ENCODE measurements at regions not wholly inside any gene's neighbourhood (a gene's known extent, or its start where the extent isn't known, plus 50 kb on each side); places are given as distances from the start of the nearest gene placed in this dataset.

DNA sequence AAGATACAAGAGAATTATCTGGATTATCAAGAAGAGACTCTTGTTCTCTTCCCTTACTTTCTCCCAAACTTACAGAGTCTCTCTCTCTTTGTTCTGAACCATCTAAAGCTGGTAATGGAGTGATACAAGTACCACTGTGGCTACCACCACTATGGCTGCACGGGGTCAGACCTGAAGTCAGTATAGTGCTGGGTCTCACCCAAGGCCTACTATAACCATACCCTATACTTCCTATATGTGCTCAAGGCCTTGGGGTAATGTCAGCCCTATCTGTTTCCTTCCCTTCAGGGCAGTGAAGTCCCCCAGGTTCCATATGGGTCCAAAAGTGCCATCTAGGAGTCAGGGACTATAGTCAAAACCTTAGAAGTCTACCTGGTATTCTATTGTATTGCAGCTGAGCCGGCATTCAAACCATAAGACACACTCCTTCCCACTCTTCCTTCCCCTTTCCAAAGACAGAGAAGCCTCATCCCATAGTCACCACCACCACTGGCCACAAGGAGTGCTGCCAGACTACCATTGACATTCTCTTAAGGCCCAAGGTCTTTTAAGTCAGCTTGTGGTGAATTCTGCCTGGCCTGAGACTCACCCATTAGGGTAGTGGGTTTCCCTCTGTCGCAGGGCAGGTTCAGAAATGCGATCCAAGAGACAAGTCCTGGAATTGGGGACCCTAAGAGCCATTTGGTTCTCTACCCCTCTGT, 615.0 kb upstream of the NECTIN3 start:
- H3K4me3 Mint-ChIP-seq (ENCODE audit: low read depth): no peak overlapping the region
- no peaks in the 10 kb centered on the region for H3K36me3 Mint-ChIP-seq (ENCODE audit: low read depth)
- H3K27ac Mint-ChIP-seq: no peak overlapping the region
- no peaks in the 10 kb centered on the region for H3K27me3 Mint-ChIP-seq (ENCODE audit: low read depth)
- no peak for DNase-seq (ENCODE audit: low spot score)
- intact Hi-C loops (cut with micrococcal nuclease): no loop called here
- H3K4me1 Mint-ChIP-seq (ENCODE audit: low read depth): no peaks in the 10 kb centered on the region
- H3K9me3 Mint-ChIP-seq: no peaks in the 10 kb centered on the region

DNA sequence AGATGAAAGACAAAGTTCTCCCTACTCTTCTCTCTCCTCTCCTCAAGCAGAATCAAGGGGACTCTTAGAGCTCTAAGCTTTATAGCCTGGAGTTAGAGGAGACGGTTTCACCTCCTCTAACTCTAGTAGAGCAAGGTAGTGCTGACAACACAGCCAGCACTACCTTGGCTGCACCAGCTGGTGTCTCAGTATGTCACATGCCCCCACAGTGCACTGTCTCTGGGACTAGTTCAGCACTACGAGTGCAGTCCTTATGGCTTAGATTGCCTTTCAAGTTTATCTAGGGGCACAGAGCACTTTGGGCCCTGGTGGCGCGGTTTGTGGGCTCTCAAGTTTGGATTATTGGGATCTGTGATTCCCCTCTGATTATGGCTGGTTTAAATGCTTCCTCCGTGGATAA, 614.1 kb upstream of the NECTIN3 start:
- Mint-ChIP-seq H3K27ac (no peak overlapping the region), H3K4me1 (ENCODE audit: low read depth) (no peaks in the 10 kb centered on the region), H3K4me3 (ENCODE audit: low read depth) (no peak overlapping the region), H3K36me3 (ENCODE audit: low read depth) (no peaks in the 10 kb centered on the region), H3K9me3 (no peaks in the 10 kb centered on the region), H3K27me3 (ENCODE audit: low read depth) (no peaks in the 10 kb centered on the region)
- intact Hi-C loops (cut with micrococcal nuclease): no loop called here
- DNase-seq (ENCODE audit: low spot score): no peak

DNA sequence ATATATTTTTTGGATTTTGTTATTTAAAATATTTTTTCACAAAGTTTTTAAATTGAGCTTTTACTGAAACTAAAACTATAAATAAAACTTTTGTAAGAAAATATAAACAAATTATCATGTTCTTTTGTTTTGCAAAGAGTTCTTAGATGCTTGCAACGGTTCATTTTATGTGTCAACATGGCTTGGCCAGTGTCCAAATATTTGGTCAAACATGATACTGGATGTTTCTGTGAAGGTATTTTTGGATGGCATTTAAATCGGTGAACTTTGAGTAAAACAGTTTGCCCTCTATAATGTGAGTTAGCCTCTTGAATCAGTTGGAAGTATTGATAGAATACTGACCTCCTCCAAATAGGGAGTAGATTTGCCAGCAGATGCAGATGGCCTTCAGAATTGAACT, 612.6 kb upstream of the NECTIN3 start:
- no peak overlapping the region for H3K27ac Mint-ChIP-seq
- H3K4me3 Mint-ChIP-seq (ENCODE audit: low read depth): no peak overlapping the region
- H3K27me3 Mint-ChIP-seq (ENCODE audit: low read depth): no peaks in the 10 kb centered on the region
- no peaks in the 10 kb centered on the region for H3K4me1 Mint-ChIP-seq (ENCODE audit: low read depth)
- no peaks in the 10 kb centered on the region for H3K36me3 Mint-ChIP-seq (ENCODE audit: low read depth)
- H3K9me3 Mint-ChIP-seq: no peaks in the 10 kb centered on the region
- intact Hi-C loops (cut with micrococcal nuclease): no loop called here
- DNase-seq (ENCODE audit: low spot score): no peak

DNA sequence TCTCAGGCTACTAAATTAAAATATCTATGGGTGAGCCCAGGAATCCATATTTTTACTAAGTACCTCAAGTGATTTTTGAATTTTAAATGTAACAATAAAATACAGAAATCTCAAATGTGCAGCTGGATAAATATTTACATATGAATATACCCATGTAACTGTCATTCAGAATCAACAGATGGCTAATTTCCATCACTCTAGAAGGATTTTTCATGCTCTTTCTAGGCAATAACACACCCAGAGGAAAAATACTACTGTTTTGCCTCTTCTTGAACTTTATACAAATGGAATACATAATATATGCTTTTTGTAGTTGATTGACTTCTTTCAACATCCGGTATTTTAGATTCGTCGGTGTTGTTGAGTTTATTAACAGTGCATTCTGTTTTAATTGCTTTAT, 601.3 kb upstream of the NECTIN3 start:
- intact Hi-C loops (cut with micrococcal nuclease): no loop called here
- Mint-ChIP-seq H3K36me3 (ENCODE audit: low read depth) (no peaks in the 10 kb centered on the region), H3K4me1 (ENCODE audit: low read depth) (no peaks in the 10 kb centered on the region), H3K27ac (no peak overlapping the region), H3K9me3 (no peaks in the 10 kb centered on the region), H3K4me3 (ENCODE audit: low read depth) (no peak overlapping the region), H3K27me3 (ENCODE audit: low read depth) (peaks cover 6% of the 10 kb centered on the region)
- no peak for DNase-seq (ENCODE audit: low spot score)

DNA sequence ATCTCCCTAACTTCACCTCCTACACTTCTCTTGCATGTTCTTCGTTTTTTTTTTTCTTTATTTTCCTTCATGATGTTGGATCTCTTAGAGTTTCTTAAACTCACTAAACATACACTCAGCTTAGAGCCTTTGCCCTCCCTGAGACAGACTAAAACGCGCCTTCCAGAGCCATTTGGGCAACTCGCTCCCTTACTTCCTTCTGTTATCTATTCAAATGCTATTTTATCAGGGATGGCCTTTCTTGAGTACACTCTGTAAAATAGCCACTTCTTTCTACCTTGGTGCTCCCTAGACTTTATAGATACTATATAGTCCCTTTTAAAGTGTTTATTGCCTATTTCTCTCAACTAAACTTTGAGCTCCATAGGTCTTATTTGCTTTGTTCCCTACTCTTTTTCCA, 598.2 kb upstream of the NECTIN3 start:
- H3K27ac Mint-ChIP-seq: no peak overlapping the region
- no peaks in the 10 kb centered on the region for H3K9me3 Mint-ChIP-seq
- intact Hi-C loops (cut with micrococcal nuclease): no loop called here
- no peak overlapping the region for H3K4me3 Mint-ChIP-seq (ENCODE audit: low read depth)
- no peak for DNase-seq (ENCODE audit: low spot score)
- H3K27me3 Mint-ChIP-seq (ENCODE audit: low read depth): no peaks in the 10 kb centered on the region
- no peaks in the 10 kb centered on the region for H3K4me1 Mint-ChIP-seq (ENCODE audit: low read depth)
- H3K36me3 Mint-ChIP-seq (ENCODE audit: low read depth): no peaks in the 10 kb centered on the region

DNA sequence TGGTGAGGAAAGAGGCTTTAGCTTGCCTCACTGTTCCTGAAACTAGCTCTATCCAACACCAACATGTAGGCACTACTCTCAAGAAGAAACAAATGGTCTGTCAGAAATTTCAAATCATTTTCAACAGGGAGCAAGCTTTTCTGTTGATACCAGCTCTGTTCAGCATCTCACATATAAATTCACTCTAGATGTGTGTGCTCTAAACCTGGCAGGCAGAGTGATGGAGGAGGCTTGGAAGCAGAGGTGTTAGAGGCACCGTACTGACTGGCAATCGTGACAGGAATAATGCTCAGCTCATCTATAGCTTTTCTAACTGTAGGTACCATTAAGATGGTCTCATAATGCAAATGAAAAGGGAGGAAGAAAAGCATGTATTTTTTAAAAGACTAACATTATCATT, 597.2 kb upstream of the NECTIN3 start:
- no peak overlapping the region for H3K4me3 Mint-ChIP-seq (ENCODE audit: low read depth)
- no peaks in the 10 kb centered on the region for H3K4me1 Mint-ChIP-seq (ENCODE audit: low read depth)
- no peaks in the 10 kb centered on the region for H3K36me3 Mint-ChIP-seq (ENCODE audit: low read depth)
- no peak for DNase-seq (ENCODE audit: low spot score)
- no peaks in the 10 kb centered on the region for H3K27me3 Mint-ChIP-seq (ENCODE audit: low read depth)
- intact Hi-C loops (cut with micrococcal nuclease): no loop called here
- no peak overlapping the region for H3K27ac Mint-ChIP-seq
- no peaks in the 10 kb centered on the region for H3K9me3 Mint-ChIP-seq

DNA sequence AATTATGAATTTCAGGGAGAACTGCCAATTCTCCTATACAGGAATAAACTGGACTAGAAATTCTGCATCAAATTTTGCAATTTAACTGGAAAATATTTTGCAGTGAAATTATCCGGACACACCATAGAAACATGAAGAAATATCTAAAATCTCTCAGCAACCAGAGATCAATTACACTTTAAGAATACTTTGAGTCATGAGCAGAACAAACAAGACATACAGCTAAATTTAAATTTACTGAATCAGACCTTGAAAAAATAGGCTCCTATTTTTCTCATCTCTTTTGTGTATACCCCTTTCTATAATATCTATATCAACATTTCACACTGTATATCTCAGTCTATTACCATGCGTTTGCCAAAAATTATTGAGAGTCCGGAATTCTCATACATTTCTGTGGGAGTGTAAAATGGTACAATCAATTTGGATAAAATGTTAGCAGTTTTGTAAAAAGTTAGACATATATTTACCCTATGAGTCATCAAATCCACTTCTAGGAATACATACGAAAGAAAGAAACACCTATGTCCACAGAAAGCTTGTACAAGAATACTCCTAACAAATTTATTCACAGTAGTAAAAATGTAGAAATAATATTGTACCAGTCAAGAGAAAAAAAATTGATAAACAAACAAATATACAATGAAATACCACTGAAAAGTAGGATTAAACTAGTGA, 593.1 kb upstream of the NECTIN3 start:
- Mint-ChIP-seq H3K36me3 (ENCODE audit: low read depth) (no peaks in the 10 kb centered on the region), H3K27me3 (ENCODE audit: low read depth) (no peaks in the 10 kb centered on the region), H3K4me3 (ENCODE audit: low read depth) (no peak overlapping the region), H3K27ac (no peak overlapping the region), H3K9me3 (no peaks in the 10 kb centered on the region), H3K4me1 (ENCODE audit: low read depth) (no peaks in the 10 kb centered on the region)
- DNase-seq (ENCODE audit: low spot score): no peak
- intact Hi-C loops (cut with micrococcal nuclease): no loop called here

DNA sequence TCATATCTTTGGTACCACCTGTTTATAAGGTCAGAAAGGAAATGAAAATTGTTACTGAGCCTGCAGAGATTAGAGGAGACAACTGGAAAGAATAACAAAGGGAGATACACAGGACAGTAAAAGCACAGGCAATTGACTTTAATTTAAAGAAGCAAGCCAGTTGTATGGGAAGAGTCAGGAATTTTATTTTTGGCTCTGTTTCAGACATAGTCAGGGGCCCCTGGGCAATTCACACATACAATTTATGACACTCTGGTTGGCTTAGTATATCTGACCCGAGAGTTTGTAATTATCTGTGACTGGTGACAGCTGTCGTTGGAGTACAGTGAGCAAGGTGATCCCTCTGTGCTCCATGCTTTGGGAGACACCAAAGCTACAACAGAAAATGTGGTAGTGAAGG, 591.9 kb upstream of the NECTIN3 start:
- Mint-ChIP-seq H3K9me3 (no peaks in the 10 kb centered on the region), H3K36me3 (ENCODE audit: low read depth) (no peaks in the 10 kb centered on the region), H3K27ac (no peak overlapping the region), H3K27me3 (ENCODE audit: low read depth) (no peaks in the 10 kb centered on the region), H3K4me1 (ENCODE audit: low read depth) (no peaks in the 10 kb centered on the region), H3K4me3 (ENCODE audit: low read depth) (no peak overlapping the region)
- intact Hi-C loops (cut with micrococcal nuclease): no loop called here
- DNase-seq (ENCODE audit: low spot score): no peak

DNA sequence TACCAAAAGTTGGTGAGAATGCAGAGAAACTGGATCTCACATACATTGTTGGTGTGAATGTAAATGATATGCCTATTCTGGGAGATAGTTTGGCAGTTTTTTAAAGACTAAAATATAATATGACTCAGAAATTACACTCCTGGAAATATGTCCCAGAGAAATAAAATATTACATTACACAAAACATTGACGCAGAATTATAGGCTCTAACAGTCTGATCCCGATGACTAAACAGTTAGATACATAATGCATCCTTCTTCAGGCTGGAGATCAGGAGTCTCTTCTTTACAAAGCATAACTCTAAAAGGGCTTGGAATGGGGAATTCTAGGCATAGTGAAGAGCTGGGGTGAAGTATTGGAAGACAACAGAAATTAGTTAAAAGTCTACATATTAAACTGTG, 586.2 kb upstream of the NECTIN3 start:
- H3K27ac Mint-ChIP-seq: no peak overlapping the region
- H3K36me3 Mint-ChIP-seq (ENCODE audit: low read depth): no peaks in the 10 kb centered on the region
- H3K4me1 Mint-ChIP-seq (ENCODE audit: low read depth): no peaks in the 10 kb centered on the region
- H3K4me3 Mint-ChIP-seq (ENCODE audit: low read depth): no peak overlapping the region
- H3K9me3 Mint-ChIP-seq: peaks cover 23% of the 10 kb centered on the region
- DNase-seq (ENCODE audit: low spot score): no peak
- intact Hi-C loops (cut with micrococcal nuclease): no loop called here
- no peaks in the 10 kb centered on the region for H3K27me3 Mint-ChIP-seq (ENCODE audit: low read depth)

DNA sequence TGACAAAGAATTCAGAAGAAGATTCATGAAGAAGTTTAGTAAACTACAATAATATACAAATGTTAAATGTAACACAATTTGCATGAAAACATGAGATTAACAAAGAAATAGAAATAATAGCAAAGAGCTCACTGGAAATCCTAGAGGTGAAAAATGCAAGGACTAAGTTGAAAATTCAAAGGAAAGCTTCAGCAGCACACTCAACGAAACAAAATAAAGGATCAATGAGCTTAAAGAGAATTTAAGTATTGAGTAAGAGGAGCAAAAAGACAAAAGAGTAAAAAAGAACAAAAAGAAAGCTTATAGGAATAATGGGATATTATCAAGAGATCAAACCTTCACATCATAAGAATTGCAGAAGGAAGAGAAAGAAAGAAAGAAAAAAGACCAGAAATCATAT, 583.8 kb upstream of the NECTIN3 start:
- H3K4me3 Mint-ChIP-seq (ENCODE audit: low read depth): no peak overlapping the region
- no peak overlapping the region for H3K27ac Mint-ChIP-seq
- no peaks in the 10 kb centered on the region for H3K27me3 Mint-ChIP-seq (ENCODE audit: low read depth)
- no peaks in the 10 kb centered on the region for H3K36me3 Mint-ChIP-seq (ENCODE audit: low read depth)
- H3K4me1 Mint-ChIP-seq (ENCODE audit: low read depth): no peaks in the 10 kb centered on the region
- no peak for DNase-seq (ENCODE audit: low spot score)
- H3K9me3 Mint-ChIP-seq: peaks cover 23% of the 10 kb centered on the region
- intact Hi-C loops (cut with micrococcal nuclease): no loop called here

DNA sequence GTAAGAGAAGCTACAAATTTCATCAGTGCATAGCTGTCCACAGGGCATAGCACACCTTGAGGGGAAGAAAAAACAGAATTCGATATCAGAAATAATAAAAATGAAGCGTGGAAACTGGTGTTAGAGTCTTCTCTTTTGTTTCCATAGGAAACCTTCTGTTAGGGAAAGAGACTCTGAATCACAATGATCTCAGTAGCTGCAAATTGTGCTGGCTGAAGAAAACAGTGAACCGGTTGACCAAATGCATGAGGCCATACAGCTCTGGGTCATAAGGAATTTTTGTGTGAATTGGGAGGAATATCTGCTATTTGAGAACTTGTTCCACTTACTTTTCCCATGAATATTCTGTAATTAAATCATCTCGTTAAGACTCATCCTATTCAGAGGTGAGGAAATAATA, 580.2 kb upstream of the NECTIN3 start:
- peaks cover 19% of the 10 kb centered on the region for H3K9me3 Mint-ChIP-seq
- H3K36me3 Mint-ChIP-seq (ENCODE audit: low read depth): no peaks in the 10 kb centered on the region
- intact Hi-C loops (cut with micrococcal nuclease): no loop called here
- H3K4me1 Mint-ChIP-seq (ENCODE audit: low read depth): no peaks in the 10 kb centered on the region
- no peak for DNase-seq (ENCODE audit: low spot score)
- H3K4me3 Mint-ChIP-seq (ENCODE audit: low read depth): no peak overlapping the region
- no peaks in the 10 kb centered on the region for H3K27me3 Mint-ChIP-seq (ENCODE audit: low read depth)
- no peak overlapping the region for H3K27ac Mint-ChIP-seq

DNA sequence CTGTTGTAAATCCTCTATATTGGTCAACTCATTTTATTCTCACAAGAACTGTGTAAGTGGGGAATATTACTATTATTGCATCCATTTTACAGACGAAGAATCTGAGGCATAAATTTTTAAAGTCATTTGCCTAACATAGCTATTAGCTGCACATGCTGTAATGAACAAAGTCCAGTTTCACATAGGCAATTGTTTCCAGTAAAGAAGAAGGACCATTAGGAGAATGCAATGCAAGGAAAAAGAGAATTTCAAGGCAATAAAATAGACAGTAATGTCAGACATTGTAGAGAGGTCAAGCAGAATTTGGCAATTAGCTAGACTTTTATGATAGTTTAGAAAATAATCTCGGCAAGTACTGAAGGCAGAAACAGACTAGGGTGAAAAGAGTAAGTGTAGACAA, 578.7 kb upstream of the NECTIN3 start:
- no peaks in the 10 kb centered on the region for H3K4me1 Mint-ChIP-seq (ENCODE audit: low read depth)
- no peak overlapping the region for H3K4me3 Mint-ChIP-seq (ENCODE audit: low read depth)
- H3K27me3 Mint-ChIP-seq (ENCODE audit: low read depth): no peaks in the 10 kb centered on the region
- H3K9me3 Mint-ChIP-seq: peaks cover 6% of the 10 kb centered on the region
- intact Hi-C loops (cut with micrococcal nuclease): no loop called here
- no peak for DNase-seq (ENCODE audit: low spot score)
- no peak overlapping the region for H3K27ac Mint-ChIP-seq
- H3K36me3 Mint-ChIP-seq (ENCODE audit: low read depth): no peaks in the 10 kb centered on the region

DNA sequence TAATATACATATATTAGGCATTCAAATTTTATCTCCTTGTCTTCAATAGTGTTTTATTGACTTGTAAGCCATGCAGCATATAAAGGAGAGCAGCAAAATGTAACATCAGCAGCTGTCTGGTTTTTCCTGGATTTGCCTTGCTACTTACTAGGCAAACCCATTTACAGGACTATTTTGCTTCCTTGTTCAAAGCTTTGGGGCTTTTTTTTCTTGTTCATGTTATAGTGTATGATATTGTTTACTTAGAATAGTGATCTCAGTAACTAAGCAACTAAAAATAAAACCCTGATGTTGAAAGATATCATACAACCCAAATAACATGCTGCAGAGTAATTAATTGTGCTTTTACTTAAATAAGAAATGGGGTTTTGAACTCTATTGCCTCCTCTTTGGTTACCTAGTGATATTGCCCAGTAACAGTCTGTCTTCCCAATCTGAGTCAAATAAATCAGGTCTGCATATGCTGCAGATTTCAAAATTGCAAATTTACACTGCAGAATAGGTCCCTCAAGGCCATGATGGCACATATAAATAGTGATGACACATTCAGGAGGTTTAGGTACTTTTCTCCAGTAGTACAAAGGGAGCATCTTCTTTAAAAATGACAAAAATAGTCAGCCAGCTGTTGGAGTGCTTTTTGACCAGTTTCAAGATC, 578.1 kb upstream of the NECTIN3 start:
- no peaks in the 10 kb centered on the region for H3K36me3 Mint-ChIP-seq (ENCODE audit: low read depth)
- no peaks in the 10 kb centered on the region for H3K27me3 Mint-ChIP-seq (ENCODE audit: low read depth)
- H3K9me3 Mint-ChIP-seq: no peaks in the 10 kb centered on the region
- no peak for DNase-seq (ENCODE audit: low spot score)
- intact Hi-C loops (cut with micrococcal nuclease): no loop called here
- no peak overlapping the region for H3K4me3 Mint-ChIP-seq (ENCODE audit: low read depth)
- H3K4me1 Mint-ChIP-seq (ENCODE audit: low read depth): no peaks in the 10 kb centered on the region
- H3K27ac Mint-ChIP-seq: no peak overlapping the region
